Progenitor cell of endocrine pancreas (in vitro differentiated cells): ENCODE measurements at regions not wholly inside any gene's neighbourhood (a gene's known extent, or its start where the extent isn't known, plus 50 kb on each side); places are given as distances from the start of the nearest gene placed in this dataset.

Experiments
- DNase-seq: peaks from one replicate; pipeline ENCODE4 v3.0.0; 2021; ENCODE audit warnings: low spot score; ENCODE audit not compliant: unreplicated experiment
- H3K27ac Mint-ChIP-seq: 2 replicates; pipeline ENCODE4 v1.8.0; 2021; ENCODE audit warnings: mild to moderate bottlenecking, moderate library complexity, mixed read lengths
- H3K27me3 Mint-ChIP-seq: 2 replicates; pipeline ENCODE4 v1.8.0; 2021; ENCODE audit warnings: mixed read lengths
- H3K36me3 Mint-ChIP-seq: 2 replicates; pipeline ENCODE4 v1.8.0; 2022; ENCODE audit warnings: mixed read lengths; ENCODE audit not compliant: insufficient read depth
- H3K4me1 Mint-ChIP-seq: 2 replicates; pipeline ENCODE4 v1.8.0; 2021; ENCODE audit warnings: low read depth, mixed read lengths
- H3K4me3 Mint-ChIP-seq: 2 replicates; pipeline ENCODE4 v1.8.0; 2021; ENCODE audit warnings: low read depth, mild to moderate bottlenecking, moderate library complexity, mixed read lengths
- H3K9me3 Mint-ChIP-seq: 2 replicates; pipeline ENCODE4 v1.8.0; 2021; ENCODE audit warnings: low read depth, mixed read lengths
- TF ChIP-seq, protein P1 (sequence below): fragments of 200-600 bp; sonication (generic); IDR thresholded peaks from one replicate; pipeline ENCODE4 v1.5.0; 2021; ENCODE audit warnings: antibody characterized with exemption, mild to moderate bottlenecking; ENCODE audit not compliant: unreplicated experiment

DNA sequence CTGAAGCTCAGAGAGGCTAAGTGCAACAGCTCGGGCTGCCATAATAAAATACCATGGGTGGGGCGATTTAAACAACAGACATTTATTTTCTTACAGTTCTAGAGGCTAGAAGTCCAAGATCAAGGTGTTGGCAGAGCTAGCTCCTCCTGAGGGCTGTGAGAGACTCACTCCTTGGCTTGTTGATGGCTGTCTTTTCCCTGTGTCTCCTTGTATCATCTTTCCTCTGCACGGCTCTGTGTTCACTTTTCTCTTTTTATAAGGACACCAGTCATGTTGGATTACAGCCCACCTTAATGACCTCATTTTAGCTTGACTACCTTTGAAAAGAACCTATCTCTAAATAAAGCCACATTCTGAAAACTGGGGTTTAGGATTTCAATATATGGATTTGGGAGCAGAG is 129.7 kb downstream of the RPL22L1 start:
- no peaks in the 10 kb centered on the region for H3K9me3 Mint-ChIP-seq

GRCh38 chr3:170739410-170739809 is 130.6 kb downstream of the RPL22L1 start:
- TF ChIP-seq, protein P1, sequence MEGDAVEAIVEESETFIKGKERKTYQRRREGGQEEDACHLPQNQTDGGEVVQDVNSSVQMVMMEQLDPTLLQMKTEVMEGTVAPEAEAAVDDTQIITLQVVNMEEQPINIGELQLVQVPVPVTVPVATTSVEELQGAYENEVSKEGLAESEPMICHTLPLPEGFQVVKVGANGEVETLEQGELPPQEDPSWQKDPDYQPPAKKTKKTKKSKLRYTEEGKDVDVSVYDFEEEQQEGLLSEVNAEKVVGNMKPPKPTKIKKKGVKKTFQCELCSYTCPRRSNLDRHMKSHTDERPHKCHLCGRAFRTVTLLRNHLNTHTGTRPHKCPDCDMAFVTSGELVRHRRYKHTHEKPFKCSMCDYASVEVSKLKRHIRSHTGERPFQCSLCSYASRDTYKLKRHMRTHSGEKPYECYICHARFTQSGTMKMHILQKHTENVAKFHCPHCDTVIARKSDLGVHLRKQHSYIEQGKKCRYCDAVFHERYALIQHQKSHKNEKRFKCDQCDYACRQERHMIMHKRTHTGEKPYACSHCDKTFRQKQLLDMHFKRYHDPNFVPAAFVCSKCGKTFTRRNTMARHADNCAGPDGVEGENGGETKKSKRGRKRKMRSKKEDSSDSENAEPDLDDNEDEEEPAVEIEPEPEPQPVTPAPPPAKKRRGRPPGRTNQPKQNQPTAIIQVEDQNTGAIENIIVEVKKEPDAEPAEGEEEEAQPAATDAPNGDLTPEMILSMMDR = no peak
- Mint-ChIP-seq H3K4me3 (no peak overlapping the region), H3K4me1 (no peaks in the 10 kb centered on the region), H3K27me3 (peaks cover 7% of the 10 kb centered on the region), H3K36me3 (no peaks in the 10 kb centered on the region), H3K27ac (no peak overlapping the region), H3K9me3 (no peaks in the 10 kb centered on the region)
- no peak for DNase-seq

More for the DNA sequence above, 129.7 kb downstream of the RPL22L1 start:
- no peak for DNase-seq
- Mint-ChIP-seq H3K4me3 (no peak overlapping the region), H3K4me1 (no peaks in the 10 kb centered on the region), H3K27me3 (peaks cover 7% of the 10 kb centered on the region), H3K27ac (no peak overlapping the region), H3K36me3 (no peaks in the 10 kb centered on the region)
- TF ChIP-seq, protein P1 = no peak

GRCh38 chr3:170738766-170739165 is 131.2 kb downstream of the RPL22L1 start:
- no peak for DNase-seq
- no peak overlapping the region for H3K27ac Mint-ChIP-seq
- peaks cover 7% of the 10 kb centered on the region for H3K27me3 Mint-ChIP-seq
- TF ChIP-seq, protein P1 = no peak
- H3K9me3 Mint-ChIP-seq = no peaks in the 10 kb centered on the region
- H3K4me1 Mint-ChIP-seq = no peaks in the 10 kb centered on the region
- no peaks in the 10 kb centered on the region for H3K36me3 Mint-ChIP-seq
- no peak overlapping the region for H3K4me3 Mint-ChIP-seq

DNA sequence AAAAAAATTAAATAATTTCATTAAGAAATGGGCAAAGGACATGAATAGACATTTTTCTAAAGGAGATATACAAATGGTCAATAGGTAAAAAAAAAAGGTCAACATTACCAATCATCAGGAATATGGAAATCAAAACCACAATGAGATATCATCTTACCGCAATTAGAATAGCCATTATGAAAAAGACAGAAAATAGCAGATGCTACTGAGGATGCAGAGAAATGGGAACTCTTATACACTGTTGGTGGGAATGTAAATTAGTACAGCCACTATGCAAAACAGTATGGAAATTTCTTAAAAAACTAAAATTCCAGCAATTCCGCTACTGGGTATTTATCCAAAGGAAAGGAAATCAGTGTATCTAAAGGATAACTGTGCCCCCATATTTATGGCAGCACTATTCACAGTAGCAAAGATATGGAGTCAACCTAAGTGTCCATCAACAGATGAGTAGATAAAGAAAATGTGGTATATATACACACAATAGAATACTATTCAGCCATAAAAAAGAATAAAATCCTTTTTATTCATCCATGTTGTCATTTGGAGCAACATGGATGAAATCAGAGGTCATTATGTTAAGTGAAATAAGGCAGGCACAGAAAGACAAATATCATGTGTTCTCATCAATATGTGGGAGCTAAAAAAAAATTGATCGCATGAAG is 132.4 kb downstream of the RPL22L1 start:
- Mint-ChIP-seq H3K36me3 (no peaks in the 10 kb centered on the region), H3K4me1 (no peaks in the 10 kb centered on the region), H3K27me3 (peaks cover 7% of the 10 kb centered on the region), H3K9me3 (no peaks in the 10 kb centered on the region), H3K27ac (no peak overlapping the region), H3K4me3 (no peak overlapping the region)
- DNase-seq = no peak
- TF ChIP-seq, protein P1 = no peak

- Mint-ChIP-seq H3K4me1 (no peaks in the 10 kb centered on the region), H3K36me3 (no peaks in the 10 kb centered on the region), H3K27me3 (peaks cover 6% of the 10 kb centered on the region), H3K27ac (no peak overlapping the region), H3K4me3 (no peak overlapping the region), H3K9me3 (no peaks in the 10 kb centered on the region)
- DNase-seq = no peak
- TF ChIP-seq, protein P1 = no peak
These were observed 134.2 kb downstream of the RPL22L1 start for GRCh38 chr3:170735821-170736220.
